ENCODE measurements at regions not wholly inside any gene's neighbourhood (a gene's known extent, or its start where the extent isn't known, plus 50 kb on each side); places are given as distances from the start of the nearest gene placed in this dataset.

- TF ChIP-seq CTCF (IDR thresholded peaks at IDR 0.05) (no peak), POLR2A (IDR thresholded peaks at IDR 0.05) (no peak)
These were observed 83.2 kb downstream of the AREG start for GRCh38 chr4:74528178-74528577.
